ENCODE measurements at regions not wholly inside any gene's neighbourhood (a gene's known extent, or its start where the extent isn't known, plus 50 kb on each side); places are given as distances from the start of the nearest gene placed in this dataset.

- no CpG with 5 or more reads among the region's 3 CpGs for whole genome bisulfite sequencing (ENCODE audit: insufficient coverage, insufficient read length)
- Histone ChIP-seq H3K27ac (ENCODE audit: low read length) (no peak overlapping the region), H3K4me3 (ENCODE audit: low read length) (no peak overlapping the region), H3K4me1 (ENCODE audit: control insufficient read depth, insufficient read depth, low read length) (no peaks in the 10 kb centered on the region), H3K36me3 (ENCODE audit: control insufficient read depth, insufficient read depth, low read length) (no peaks in the 10 kb centered on the region), H3K27me3 (ENCODE audit: control insufficient read depth, insufficient read depth, low read length) (no peaks in the 10 kb centered on the region), H3K9me3 (ENCODE audit: control insufficient read depth, insufficient read depth, low read length) (no peaks in the 10 kb centered on the region)
- DNase-seq (ENCODE audit: low read depth, low spot score): no peak
These were observed 66.1 kb downstream of the LEPR start for GRCh38 chr1:65486613-65487012.

DNA sequence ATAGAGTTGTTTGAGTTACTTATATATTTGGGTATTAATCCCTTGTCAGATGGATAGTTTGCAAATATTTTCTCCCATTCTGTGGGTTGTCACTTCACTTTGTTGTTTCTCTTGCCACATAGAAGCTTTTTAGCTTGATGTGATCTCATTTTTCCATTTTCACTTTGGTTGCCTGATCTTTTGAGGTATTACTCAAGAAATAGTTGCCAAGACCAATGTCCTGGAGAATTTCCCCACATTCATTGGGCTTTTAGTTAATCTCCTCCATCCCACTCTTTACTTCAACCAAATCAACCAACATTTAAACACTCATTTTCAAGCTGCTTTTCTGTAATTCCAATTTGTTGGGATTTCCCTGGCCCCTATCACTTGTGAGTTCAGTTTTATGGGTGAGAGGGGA is 69.0 kb downstream of the LEPR start:
- no peaks in the 10 kb centered on the region for H3K4me1 ChIP-seq (ENCODE audit: control insufficient read depth, insufficient read depth, low read length)
- H3K27me3 ChIP-seq (ENCODE audit: control insufficient read depth, insufficient read depth, low read length): no peaks in the 10 kb centered on the region
- H3K27ac ChIP-seq (ENCODE audit: low read length): no peak overlapping the region
- no peaks in the 10 kb centered on the region for H3K9me3 ChIP-seq (ENCODE audit: control insufficient read depth, insufficient read depth, low read length)
- H3K36me3 ChIP-seq (ENCODE audit: control insufficient read depth, insufficient read depth, low read length): no peaks in the 10 kb centered on the region
- DNase-seq (ENCODE audit: low read depth, low spot score): no peak
- H3K4me3 ChIP-seq (ENCODE audit: low read length): no peak overlapping the region

DNA sequence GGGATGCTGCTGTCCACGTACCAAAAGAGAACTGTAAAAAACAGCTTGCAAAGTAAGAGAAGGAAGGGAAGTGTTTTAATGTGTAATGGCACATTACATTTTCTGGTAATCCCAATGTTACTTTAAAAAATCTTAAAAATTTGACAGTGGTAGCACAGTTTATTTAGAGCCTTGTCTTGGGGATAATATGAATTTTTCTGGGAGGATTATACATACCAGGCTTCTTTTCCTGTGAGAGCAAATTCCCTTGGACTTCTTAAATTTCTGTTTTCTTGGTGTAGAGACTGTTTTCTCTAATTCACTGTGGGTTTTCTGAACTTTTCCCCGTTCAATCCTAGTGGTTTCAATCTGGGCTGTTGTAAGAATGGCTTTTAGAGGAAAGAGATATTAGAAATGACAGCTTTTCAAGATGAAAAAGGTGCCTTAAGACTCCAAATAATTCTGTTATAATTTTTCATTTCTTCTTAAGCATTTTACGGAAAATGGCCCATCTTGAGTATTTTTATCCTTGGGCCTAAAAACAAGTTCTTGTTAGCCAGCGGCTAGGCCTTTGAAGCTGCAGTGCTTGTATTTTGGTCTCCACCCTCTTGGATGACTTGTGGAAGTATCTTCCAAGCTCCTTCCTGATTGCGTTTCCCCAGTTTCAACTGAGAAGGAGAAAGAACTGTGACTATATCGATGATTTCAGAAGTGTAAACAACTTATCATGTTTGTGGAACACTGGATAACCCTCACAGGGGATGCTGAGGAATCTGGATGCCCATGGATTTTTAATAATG is 70.0 kb downstream of the LEPR start:
- WGBS (ENCODE audit: insufficient coverage, insufficient read length): no CpG with 5 or more reads among the region's 6 CpGs
- H3K27ac ChIP-seq (ENCODE audit: low read length): no peak overlapping the region
- H3K9me3 ChIP-seq (ENCODE audit: control insufficient read depth, insufficient read depth, low read length): no peaks in the 10 kb centered on the region
- no peak for DNase-seq (ENCODE audit: low read depth, low spot score)
- no peaks in the 10 kb centered on the region for H3K27me3 ChIP-seq (ENCODE audit: control insufficient read depth, insufficient read depth, low read length)
- H3K4me1 ChIP-seq (ENCODE audit: control insufficient read depth, insufficient read depth, low read length): no peaks in the 10 kb centered on the region
- no peaks in the 10 kb centered on the region for H3K36me3 ChIP-seq (ENCODE audit: control insufficient read depth, insufficient read depth, low read length)
- no peak overlapping the region for H3K4me3 ChIP-seq (ENCODE audit: low read length)

GRCh38 chr1:65491472-65491871 is 71.0 kb downstream of the LEPR start:
- Histone ChIP-seq H3K27me3 (ENCODE audit: control insufficient read depth, insufficient read depth, low read length) (no peaks in the 10 kb centered on the region), H3K4me1 (ENCODE audit: control insufficient read depth, insufficient read depth, low read length) (no peaks in the 10 kb centered on the region), H3K27ac (ENCODE audit: low read length) (no peak overlapping the region), H3K36me3 (ENCODE audit: control insufficient read depth, insufficient read depth, low read length) (no peaks in the 10 kb centered on the region), H3K9me3 (ENCODE audit: control insufficient read depth, insufficient read depth, low read length) (no peaks in the 10 kb centered on the region), H3K4me3 (ENCODE audit: low read length) (no peak overlapping the region)
- no peak for DNase-seq (ENCODE audit: low read depth, low spot score)
- WGBS (ENCODE audit: insufficient coverage, insufficient read length): no CpG with 5 or more reads among the region's 3 CpGs

DNA sequence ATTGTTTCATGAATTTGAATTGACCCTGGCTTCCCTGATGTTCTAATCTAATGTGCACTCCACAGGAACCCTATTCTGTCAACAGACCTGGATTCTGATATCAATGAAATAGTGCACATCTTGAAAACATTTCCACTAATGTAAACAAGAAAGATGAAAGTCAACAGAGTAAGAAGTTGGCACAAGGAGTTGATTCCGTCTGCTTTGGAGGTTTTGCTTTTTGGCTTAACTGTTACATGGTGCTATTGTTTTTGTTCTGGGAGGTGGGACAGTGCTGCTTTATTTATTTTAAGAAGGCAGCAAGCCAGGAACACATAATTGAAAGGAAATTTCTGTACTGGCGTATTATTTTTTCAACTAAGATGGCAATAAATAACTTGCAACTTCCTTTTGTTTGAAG is 73.3 kb downstream of the LEPR start:
- no peaks in the 10 kb centered on the region for H3K4me1 ChIP-seq (ENCODE audit: control insufficient read depth, insufficient read depth, low read length)
- no peaks in the 10 kb centered on the region for H3K36me3 ChIP-seq (ENCODE audit: control insufficient read depth, insufficient read depth, low read length)
- no peak overlapping the region for H3K4me3 ChIP-seq (ENCODE audit: low read length)
- H3K27ac ChIP-seq (ENCODE audit: low read length): no peak overlapping the region
- H3K27me3 ChIP-seq (ENCODE audit: control insufficient read depth, insufficient read depth, low read length): no peaks in the 10 kb centered on the region
- no CpG with 5 or more reads among the region's 2 CpGs for WGBS (ENCODE audit: insufficient coverage, insufficient read length)
- no peaks in the 10 kb centered on the region for H3K9me3 ChIP-seq (ENCODE audit: control insufficient read depth, insufficient read depth, low read length)
- no peak for DNase-seq (ENCODE audit: low read depth, low spot score)

- no peak overlapping the region for H3K4me3 ChIP-seq (ENCODE audit: low read length)
- DNase-seq (ENCODE audit: low read depth, low spot score): no peak
- H3K4me1 ChIP-seq (ENCODE audit: control insufficient read depth, insufficient read depth, low read length): no peaks in the 10 kb centered on the region
- no peaks in the 10 kb centered on the region for H3K36me3 ChIP-seq (ENCODE audit: control insufficient read depth, insufficient read depth, low read length)
- no CpG with 5 or more reads among the region's 1 CpG for WGBS (ENCODE audit: insufficient coverage, insufficient read length)
- no peak overlapping the region for H3K27ac ChIP-seq (ENCODE audit: low read length)
- no peaks in the 10 kb centered on the region for H3K27me3 ChIP-seq (ENCODE audit: control insufficient read depth, insufficient read depth, low read length)
- no peaks in the 10 kb centered on the region for H3K9me3 ChIP-seq (ENCODE audit: control insufficient read depth, insufficient read depth, low read length)
These were observed 74.2 kb downstream of the LEPR start for GRCh38 chr1:65494671-65495070.

GRCh38 chr1:65495137-65495536 is 74.7 kb downstream of the LEPR start:
- Histone ChIP-seq H3K9me3 (ENCODE audit: control insufficient read depth, insufficient read depth, low read length) (no peaks in the 10 kb centered on the region), H3K4me3 (ENCODE audit: low read length) (no peak overlapping the region), H3K27me3 (ENCODE audit: control insufficient read depth, insufficient read depth, low read length) (no peaks in the 10 kb centered on the region), H3K36me3 (ENCODE audit: control insufficient read depth, insufficient read depth, low read length) (no peaks in the 10 kb centered on the region), H3K27ac (ENCODE audit: low read length) (no peak overlapping the region), H3K4me1 (ENCODE audit: control insufficient read depth, insufficient read depth, low read length) (no peaks in the 10 kb centered on the region)
- no CpG with 5 or more reads among the region's 1 CpG for WGBS (ENCODE audit: insufficient coverage, insufficient read length)
- DNase-seq (ENCODE audit: low read depth, low spot score): no peak

GRCh38 chr1:65497256-65497830 is 76.9 kb downstream of the LEPR start:
- Histone ChIP-seq H3K27ac (ENCODE audit: low read length) (no peak overlapping the region), H3K4me1 (ENCODE audit: control insufficient read depth, insufficient read depth, low read length) (no peaks in the 10 kb centered on the region), H3K36me3 (ENCODE audit: control insufficient read depth, insufficient read depth, low read length) (no peaks in the 10 kb centered on the region), H3K9me3 (ENCODE audit: control insufficient read depth, insufficient read depth, low read length) (no peaks in the 10 kb centered on the region), H3K27me3 (ENCODE audit: control insufficient read depth, insufficient read depth, low read length) (no peaks in the 10 kb centered on the region), H3K4me3 (ENCODE audit: low read length) (no peak overlapping the region)
- no CpG with 5 or more reads among the region's 2 CpGs for WGBS (ENCODE audit: insufficient coverage, insufficient read length)
- no peak for DNase-seq (ENCODE audit: low read depth, low spot score)

DNA sequence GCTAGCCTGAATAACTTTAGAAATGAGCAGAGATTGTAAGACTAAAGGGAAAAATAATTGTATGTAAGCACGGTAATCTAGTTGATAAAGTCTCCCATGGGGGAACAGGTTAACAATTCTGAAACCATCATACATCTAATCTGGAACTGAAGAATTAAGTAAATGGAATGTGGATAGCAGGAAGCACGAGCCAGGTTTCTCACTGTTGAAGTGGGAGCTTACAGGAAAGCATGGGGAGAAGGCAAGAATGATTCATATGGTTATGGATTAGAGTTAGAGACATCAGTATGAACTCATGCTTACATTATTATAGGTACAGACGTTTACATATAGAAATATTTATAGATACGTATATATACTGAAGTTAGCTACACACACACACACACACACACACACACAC is 83.0 kb downstream of the LEPR start:
- Histone ChIP-seq H3K4me3 (ENCODE audit: low read length) (no peak overlapping the region), H3K36me3 (ENCODE audit: control insufficient read depth, insufficient read depth, low read length) (no peaks in the 10 kb centered on the region), H3K27ac (ENCODE audit: low read length) (no peak overlapping the region), H3K4me1 (ENCODE audit: control insufficient read depth, insufficient read depth, low read length) (no peaks in the 10 kb centered on the region), H3K27me3 (ENCODE audit: control insufficient read depth, insufficient read depth, low read length) (no peaks in the 10 kb centered on the region), H3K9me3 (ENCODE audit: control insufficient read depth, insufficient read depth, low read length) (no peaks in the 10 kb centered on the region)
- no CpG with 5 or more reads among the region's 4 CpGs for WGBS (ENCODE audit: insufficient coverage, insufficient read length)
- no peak for DNase-seq (ENCODE audit: low read depth, low spot score)

GRCh38 chr1:65504263-65504662 is 83.8 kb downstream of the LEPR start:
- Histone ChIP-seq H3K36me3 (ENCODE audit: control insufficient read depth, insufficient read depth, low read length) (no peaks in the 10 kb centered on the region), H3K27ac (ENCODE audit: low read length) (no peak overlapping the region), H3K4me1 (ENCODE audit: control insufficient read depth, insufficient read depth, low read length) (no peaks in the 10 kb centered on the region), H3K4me3 (ENCODE audit: low read length) (no peak overlapping the region), H3K27me3 (ENCODE audit: control insufficient read depth, insufficient read depth, low read length) (no peaks in the 10 kb centered on the region), H3K9me3 (ENCODE audit: control insufficient read depth, insufficient read depth, low read length) (no peaks in the 10 kb centered on the region)
- no CpG with 5 or more reads among the region's 3 CpGs for WGBS (ENCODE audit: insufficient coverage, insufficient read length)
- no peak for DNase-seq (ENCODE audit: low read depth, low spot score)

Data from iPS DF 6.9 (cell line).